Endothelial cell of umbilical vein (primary cell): ENCODE measurements at regions not wholly inside any gene's neighbourhood (a gene's known extent, or its start where the extent isn't known, plus 50 kb on each side); places are given as distances from the start of the nearest gene placed in this dataset.

Experiments
- BruUV-seq: library from RNA; stranded (reverse); fragments of 400-500 nt; replicated peaks from 2 replicates; lab custom pipeline; 2021; lab: Mats Ljungman, UMichigan
- CTCF ChIA-PET: fragments of 300-600, 350-600 bp; sonication (Branson Sonifier 250); formaldehyde crosslinking; loops from one replicate; lab custom pipeline; 2021; ENCODE audit warnings: antibody characterized with exemption, inconsistent platforms; lab: Charles Lee
- POLR2A ChIA-PET: fragments of 300-600, 350-600 bp; sonication (Branson Sonifier 250); formaldehyde crosslinking; loops from one replicate; lab custom pipeline; 2021; ENCODE audit warnings: antibody characterized with exemption, inconsistent platforms; lab: Charles Lee
- DNase-seq: peaks from one replicate; pipeline ENCODE4 v3.0.0-alpha.2; 2011; ENCODE audit warnings: low read depth, low spot score
- FAIRE-seq: peaks from 2 replicates; lab custom pipeline; 2011; peaks lifted over from hg19 to GRCh38; lab: Jason Lieb, UNC
- H2AFZ ChIP-seq: 2 replicates; pipeline ENCODE4 v1.6.0; 2012; ENCODE audit warnings: low read depth, low read length, control low read depth, inconsistent platforms
- H3K27ac ChIP-seq: 2 replicates; pipeline ENCODE4 v1.5.1; 2011; ENCODE audit warnings: low read depth, mild to moderate bottlenecking, control low read depth, low read length, moderate library complexity; ENCODE audit not compliant: insufficient read depth
- H3K27me3 ChIP-seq, 2 experiments: 2 replicates each; pipeline versions ENCODE4 v1.6.0 to v1.6.1; 2011; ENCODE audit warnings: low read length in 2 of 2, mixed read lengths in 1 of 2; ENCODE audit not compliant: control insufficient read depth in 2 of 2, insufficient read depth in 2 of 2
- H3K36me3 ChIP-seq, 2 experiments: 2 replicates in 1 of 2; 3 replicates in 1 of 2; pipeline ENCODE4 v1.5.1; 2011; ENCODE audit warnings: low read length in 2 of 2, mild to moderate bottlenecking in 1 of 2, moderate library complexity in 1 of 2; ENCODE audit not compliant: control insufficient read depth in 2 of 2, insufficient read depth in 2 of 2; ENCODE audit errors: extremely low read depth in 1 of 2
- H3K4me1 ChIP-seq: 3 replicates; pipeline ENCODE4 v1.5.1; 2011; ENCODE audit warnings: mild to moderate bottlenecking, low read length; ENCODE audit not compliant: control insufficient read depth, insufficient read depth; ENCODE audit errors: extremely low read depth
- H3K4me2 ChIP-seq: 2 replicates; pipeline ENCODE4 v1.6.1; 2011; ENCODE audit warnings: low read length, control low read depth, mixed read lengths; ENCODE audit not compliant: insufficient read depth
- H3K4me3 ChIP-seq, 3 experiments: fragments of 200-600 bp in 1 of 3; sonication (generic), shearing (Covaris generic) in 1 of 3; replicated peaks in 1 of 3; 2 replicates each; pipeline ENCODE4 v1.5.1; 2011 to 2016; ENCODE audit warnings: control low read depth in 3 of 3, low read length in 3 of 3, mild to moderate bottlenecking in 2 of 3, inconsistent platforms in 1 of 3, low read depth in 1 of 3, moderate library complexity in 1 of 3; ENCODE audit not compliant: insufficient read depth in 1 of 3
- H3K79me2 ChIP-seq: 2 replicates; pipeline ENCODE4 v1.6.0; 2012; ENCODE audit warnings: low read length, inconsistent platforms; ENCODE audit not compliant: control insufficient read depth, insufficient read depth
- H3K9ac ChIP-seq: replicated peaks from 2 replicates; pipeline ENCODE3; 2011; ENCODE audit warnings: low read length, control low read depth; ENCODE audit not compliant: insufficient read depth; ENCODE audit errors: extremely low read depth
- H3K9me1 ChIP-seq: replicated peaks from 3 replicates; pipeline ENCODE4 v1.6.0; 2011; ENCODE audit warnings: mild to moderate bottlenecking, low read length; ENCODE audit not compliant: control insufficient read depth, insufficient read depth; ENCODE audit errors: extremely low read depth
- H3K9me3 ChIP-seq: replicated peaks from 2 replicates; pipeline ENCODE4 v1.5.1; 2012; ENCODE audit warnings: low read length, inconsistent platforms; ENCODE audit not compliant: control insufficient read depth, insufficient read depth
- H4K20me1 ChIP-seq: replicated peaks from 2 replicates; pipeline ENCODE3; 2011; ENCODE audit warnings: mild to moderate bottlenecking, low read length; ENCODE audit not compliant: control insufficient read depth, insufficient read depth; ENCODE audit errors: extremely low read depth
- CTCF ChIP-seq, 2 donors: IDR thresholded peaks; 1 replicate in 1 of 2; 2 replicates in 1 of 2; pipeline ENCODE4 v1.5.1; 2011; ENCODE audit warnings: low read length in 2 of 2, mild to moderate bottlenecking in 2 of 2, moderate library complexity in 2 of 2, control low read depth in 1 of 2, inconsistent platforms in 1 of 2, low read depth in 1 of 2; ENCODE audit not compliant: insufficient read depth in 1 of 2; ENCODE audit errors: extremely low read depth in 1 of 2
- EZH2 ChIP-seq: IDR thresholded peaks from 2 replicates; pipeline ENCODE4 v1.6.1; 2012; ENCODE audit warnings: borderline replicate concordance, low read depth, mild to moderate bottlenecking, moderate library complexity, low read length, inconsistent platforms; ENCODE audit not compliant: severe bottlenecking
- FOS ChIP-seq: IDR thresholded peaks from 2 replicates; pipeline ENCODE4 v1.6.1; 2011; ENCODE audit warnings: mild to moderate bottlenecking, low read length, moderate library complexity, borderline replicate concordance; ENCODE audit not compliant: insufficient read depth
- GATA2 ChIP-seq: IDR thresholded peaks from 2 replicates; pipeline ENCODE4 v1.7.0; 2011; ENCODE audit warnings: low read depth, mild to moderate bottlenecking, moderate library complexity, mixed read lengths, low read length; ENCODE audit not compliant: insufficient read length, insufficient read depth
- JUN ChIP-seq: IDR thresholded peaks from 2 replicates; pipeline ENCODE4 v1.6.1; 2011; ENCODE audit warnings: borderline replicate concordance, low read depth; ENCODE audit not compliant: insufficient read length, insufficient read depth
- MAX ChIP-seq: IDR thresholded peaks from 2 replicates; pipeline ENCODE4 v1.6.1; 2011; ENCODE audit not compliant: insufficient read depth, insufficient read length
- MYC ChIP-seq: IDR thresholded peaks from one replicate; pipeline ENCODE4 v1.6.1; 2011; ENCODE audit warnings: mild to moderate bottlenecking, low read depth, low read length
- POLR2A ChIP-seq: IDR thresholded peaks from 2 replicates; pipeline ENCODE4 v1.6.1; 2012; ENCODE audit warnings: low read depth, mild to moderate bottlenecking, control low read depth, low read length
- POLR2AphosphoS5 ChIP-seq: IDR thresholded peaks from 2 replicates; pipeline ENCODE4 v1.6.1; 2012; ENCODE audit warnings: low read depth, mild to moderate bottlenecking, control low read depth, low read length, moderate library complexity; ENCODE audit not compliant: insufficient read depth
- dilution Hi-C: fragments of 300-500 bp; cut with MboI; formaldehyde crosslinking; loops from one replicate; pipeline ENCODE4 v1.15.0; 2019; ENCODE audit warnings: low sequenced_read_pairs; ENCODE audit not compliant: extremely low pct_ligation_motif_present
- intact Hi-C: fragments of 100-400 bp; cut with micrococcal nuclease; formaldehyde crosslinking; loops from one replicate; pipeline ENCODE4 v1.10.0; 2022

GRCh38 chr11:69928121-69928520 lies 108.9 kb upstream of the FGF3 start:
- no peaks in the 10 kb centered on the region for H4K20me1 ChIP-seq
- H3K79me2 ChIP-seq: no peaks in the 10 kb centered on the region
- POLR2A ChIA-PET: no interaction called here
- no peak overlapping the region for H3K4me3 ChIP-seq
- intact Hi-C loops (no loop called here), dilution Hi-C loops (no loop called here)
- no peaks in the 10 kb centered on the region for H3K9me1 ChIP-seq
- no peak overlapping the region for H3K4me2 ChIP-seq
- H3K36me3 ChIP-seq: no peaks in the 10 kb centered on the region
- H2AFZ ChIP-seq: no peak overlapping the region
- no TSS peak for BruUV-seq
- peaks cover 4% of the 10 kb centered on the region for H3K4me1 ChIP-seq
- CTCF ChIA-PET: interaction anchor here (1.1 to 1.4 kb wide), 5 partner anchors 9 to 264 kb away, joined by 3 to 6 read pairs (median 4); no protein-coding TSS in a partner anchor
- no peak for TF ChIP-seq GATA2
- TF ChIP-seq MAX: no peak
- no peak for TF ChIP-seq FOS
- TF ChIP-seq EZH2: no peak
- no peak for TF ChIP-seq POLR2AphosphoS5
- no peak for TF ChIP-seq JUN
- TF ChIP-seq POLR2A: no peak
- TF ChIP-seq CTCF (IDR thresholded peaks at IDR 0.05; ENCODE audit: extremely low read depth in 1 of 2, insufficient read depth in 1 of 2, low read depth in 1 of 2, low read length in 2 of 2): no peak
- TF ChIP-seq MYC: no peak
- no peak overlapping the region for H3K9ac ChIP-seq
- DNase-seq (no peak), FAIRE-seq (no peak)
- peaks cover 16 to 18% of the 10 kb centered on the region in 2 experiments for H3K27me3 ChIP-seq
- no peaks in the 10 kb centered on the region for H3K9me3 ChIP-seq
- H3K27ac ChIP-seq: no peak overlapping the region
